ENCODE measurements at regions not wholly inside any gene's neighbourhood (a gene's known extent, or its start where the extent isn't known, plus 50 kb on each side); places are given as distances from the start of the nearest gene placed in this dataset.

- no peaks in the 10 kb centered on the region for H3K36me3 ChIP-seq (ENCODE audit: low read depth, missing control alignments)
- no peaks in the 10 kb centered on the region for H3K4me1 ChIP-seq
- TF ChIP-seq, protein P1, sequence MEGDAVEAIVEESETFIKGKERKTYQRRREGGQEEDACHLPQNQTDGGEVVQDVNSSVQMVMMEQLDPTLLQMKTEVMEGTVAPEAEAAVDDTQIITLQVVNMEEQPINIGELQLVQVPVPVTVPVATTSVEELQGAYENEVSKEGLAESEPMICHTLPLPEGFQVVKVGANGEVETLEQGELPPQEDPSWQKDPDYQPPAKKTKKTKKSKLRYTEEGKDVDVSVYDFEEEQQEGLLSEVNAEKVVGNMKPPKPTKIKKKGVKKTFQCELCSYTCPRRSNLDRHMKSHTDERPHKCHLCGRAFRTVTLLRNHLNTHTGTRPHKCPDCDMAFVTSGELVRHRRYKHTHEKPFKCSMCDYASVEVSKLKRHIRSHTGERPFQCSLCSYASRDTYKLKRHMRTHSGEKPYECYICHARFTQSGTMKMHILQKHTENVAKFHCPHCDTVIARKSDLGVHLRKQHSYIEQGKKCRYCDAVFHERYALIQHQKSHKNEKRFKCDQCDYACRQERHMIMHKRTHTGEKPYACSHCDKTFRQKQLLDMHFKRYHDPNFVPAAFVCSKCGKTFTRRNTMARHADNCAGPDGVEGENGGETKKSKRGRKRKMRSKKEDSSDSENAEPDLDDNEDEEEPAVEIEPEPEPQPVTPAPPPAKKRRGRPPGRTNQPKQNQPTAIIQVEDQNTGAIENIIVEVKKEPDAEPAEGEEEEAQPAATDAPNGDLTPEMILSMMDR (IDR thresholded peaks at IDR 0.05): no peak
- TF ChIP-seq POLR2A (IDR thresholded peaks at IDR 0.05): no peak
- H3K27me3 ChIP-seq: no peaks in the 10 kb centered on the region
- H3K4me3 ChIP-seq: no peak overlapping the region
- no peaks in the 10 kb centered on the region for H3K9me3 ChIP-seq
- no peak for DNase-seq
- intact Hi-C loops (cut with DNase I; ENCODE audit: low total_unique reads): no loop called here
- no peak overlapping the region for H3K27ac ChIP-seq
Measured at GRCh38 chr7:84908196-84908793, 278.6 kb downstream of the SEMA3D start.

GRCh38 chr7:84906889-84907288 is 280.0 kb downstream of the SEMA3D start:
- H3K9me3 ChIP-seq: no peaks in the 10 kb centered on the region
- H3K4me1 ChIP-seq: no peaks in the 10 kb centered on the region
- no peaks in the 10 kb centered on the region for H3K27me3 ChIP-seq
- DNase-seq: no peak
- WGBS, 2 donors: 87 to 92% methylated on average over 4 of the region's 4 CpGs
- intact Hi-C loops (cut with DNase I; ENCODE audit: low total_unique reads): no loop called here
- no peaks in the 10 kb centered on the region for H3K36me3 ChIP-seq (ENCODE audit: low read depth, missing control alignments)
- H3K27ac ChIP-seq: no peak overlapping the region
- no peak overlapping the region for H3K4me3 ChIP-seq
- TF ChIP-seq POLR2A (IDR thresholded peaks at IDR 0.05): no peak
- TF ChIP-seq, protein P1 (IDR thresholded peaks at IDR 0.05): no peak

- Histone ChIP-seq H3K4me3 (no peak overlapping the region), H3K27me3 (no peaks in the 10 kb centered on the region), H3K4me1 (no peaks in the 10 kb centered on the region), H3K27ac (no peak overlapping the region), H3K36me3 (ENCODE audit: low read depth, missing control alignments) (no peaks in the 10 kb centered on the region), H3K9me3 (no peaks in the 10 kb centered on the region)
- TF ChIP-seq, protein P1 (IDR thresholded peaks at IDR 0.05): no peak
- no peak for TF ChIP-seq POLR2A (IDR thresholded peaks at IDR 0.05)
- DNase-seq: no peak
- intact Hi-C loops (cut with DNase I; ENCODE audit: low total_unique reads): no loop called here
Measured at GRCh38 chr7:84904561-84904960, 282.3 kb downstream of the SEMA3D start.

GRCh38 chr7:84901366-84901765 is 285.5 kb downstream of the SEMA3D start:
- intact Hi-C loops (cut with DNase I; ENCODE audit: low total_unique reads): no loop called here
- Histone ChIP-seq H3K27ac (no peak overlapping the region), H3K9me3 (no peaks in the 10 kb centered on the region), H3K27me3 (no peaks in the 10 kb centered on the region), H3K36me3 (ENCODE audit: low read depth, missing control alignments) (no peaks in the 10 kb centered on the region), H3K4me1 (no peaks in the 10 kb centered on the region), H3K4me3 (no peak overlapping the region)
- no peak for DNase-seq
- no peak for TF ChIP-seq POLR2A (IDR thresholded peaks at IDR 0.05)
- TF ChIP-seq, protein P1 (IDR thresholded peaks at IDR 0.05): no peak

GRCh38 chr7:84900215-84900614 is 286.6 kb downstream of the SEMA3D start:
- 73 to 90% methylated on average over 3 of the region's 3 CpGs for WGBS, 2 donors
- Histone ChIP-seq H3K4me3 (no peak overlapping the region), H3K4me1 (no peaks in the 10 kb centered on the region), H3K36me3 (ENCODE audit: low read depth, missing control alignments) (no peaks in the 10 kb centered on the region), H3K9me3 (no peaks in the 10 kb centered on the region), H3K27ac (no peak overlapping the region), H3K27me3 (no peaks in the 10 kb centered on the region)
- no peak for DNase-seq
- intact Hi-C loops (cut with DNase I; ENCODE audit: low total_unique reads): no loop called here
- TF ChIP-seq, protein P1 (IDR thresholded peaks at IDR 0.05): no peak
- no peak for TF ChIP-seq POLR2A (IDR thresholded peaks at IDR 0.05)
